Gastroesophageal sphincter (tissue), 4 donors: ENCODE measurements at regions not wholly inside any gene's neighbourhood (a gene's known extent, or its start where the extent isn't known, plus 50 kb on each side); places are given as distances from the start of the nearest gene placed in this dataset.

Experiments used
- ATAC-seq: fragments of 150-250 bp; one replicate; pipeline ENCODE4 v1.9.1; 2016; ENCODE audit warnings: mild to moderate bottlenecking, moderate library complexity
- H3K27ac ChIP-seq, 4 donors: fragments of 200-600 bp; sonication (generic) in 3 of 4; 1 replicate in 3 of 4; 2 replicates in 1 of 4; pipeline ENCODE4 v1.5.1; 2016 to 2019
- H3K27me3 ChIP-seq: fragments of 200-600 bp; sonication (generic); one replicate; pipeline ENCODE4 v1.5.1; 2019
- H3K36me3 ChIP-seq, 2 donors: fragments of 200-600 bp; sonication (generic); one replicate each; pipeline ENCODE4 v1.5.1; 2019; ENCODE audit warnings: control low read depth in 1 of 2
- H3K4me1 ChIP-seq, 3 donors: fragments of 200-600 bp; sonication (generic); 1 replicate in 2 of 3; 2 replicates in 1 of 3; pipeline ENCODE4 v1.5.1; 2016 to 2019; ENCODE audit warnings: control low read depth in 2 of 3
- H3K4me3 ChIP-seq, 2 donors: fragments of 200-600 bp; sonication (generic); one replicate each; pipeline ENCODE4 v1.5.1; 2019; ENCODE audit warnings: mild to moderate bottlenecking in 1 of 2, moderate library complexity in 1 of 2
- H3K9me3 ChIP-seq, 3 donors: fragments of 200-600 bp; sonication (generic); one replicate each; pipeline ENCODE4 v1.5.1; 2017 to 2019; ENCODE audit warnings: control low read depth in 2 of 3
- EP300 ChIP-seq: sonication (generic); formaldehyde crosslinking; IDR thresholded peaks from one replicate; pipeline ENCODE4 v1.6.1; 2017; ENCODE audit warnings: antibody characterized with exemption, mild to moderate bottlenecking
- POLR2A ChIP-seq, 2 donors: fragments of 450-650 bp; IDR thresholded peaks; one replicate each; pipeline ENCODE4 v1.6.1; 2017; ENCODE audit warnings: antibody characterized with exemption in 2 of 2, mild to moderate bottlenecking in 2 of 2, moderate library complexity in 1 of 2
- POLR2AphosphoS5 ChIP-seq: sonication (generic); formaldehyde crosslinking; IDR thresholded peaks from one replicate; pipeline ENCODE4 v1.6.1; 2017; ENCODE audit warnings: antibody characterized with exemption
- WGBS, 2 donors: methylation state at CpG; one replicate each; pipeline ENCODE4 v1.1.5; 2018; ENCODE audit warnings: low coverage in 1 of 2; 5-methylcytosine and 5-hydroxymethylcytosine counted together
- TF ChIP-seq, protein P1 (sequence below), 4 experiments: fragments of 200-600 bp in 2 of 4; fragments of 450-650 bp in 2 of 4; sonication (generic) in 1 of 4; IDR thresholded peaks; one replicate each; pipeline ENCODE4 v1.5.1; 2017 to 2019; ENCODE audit warnings: antibody characterized with exemption in 4 of 4, mild to moderate bottlenecking in 2 of 4, moderate library complexity in 2 of 4

DNA sequence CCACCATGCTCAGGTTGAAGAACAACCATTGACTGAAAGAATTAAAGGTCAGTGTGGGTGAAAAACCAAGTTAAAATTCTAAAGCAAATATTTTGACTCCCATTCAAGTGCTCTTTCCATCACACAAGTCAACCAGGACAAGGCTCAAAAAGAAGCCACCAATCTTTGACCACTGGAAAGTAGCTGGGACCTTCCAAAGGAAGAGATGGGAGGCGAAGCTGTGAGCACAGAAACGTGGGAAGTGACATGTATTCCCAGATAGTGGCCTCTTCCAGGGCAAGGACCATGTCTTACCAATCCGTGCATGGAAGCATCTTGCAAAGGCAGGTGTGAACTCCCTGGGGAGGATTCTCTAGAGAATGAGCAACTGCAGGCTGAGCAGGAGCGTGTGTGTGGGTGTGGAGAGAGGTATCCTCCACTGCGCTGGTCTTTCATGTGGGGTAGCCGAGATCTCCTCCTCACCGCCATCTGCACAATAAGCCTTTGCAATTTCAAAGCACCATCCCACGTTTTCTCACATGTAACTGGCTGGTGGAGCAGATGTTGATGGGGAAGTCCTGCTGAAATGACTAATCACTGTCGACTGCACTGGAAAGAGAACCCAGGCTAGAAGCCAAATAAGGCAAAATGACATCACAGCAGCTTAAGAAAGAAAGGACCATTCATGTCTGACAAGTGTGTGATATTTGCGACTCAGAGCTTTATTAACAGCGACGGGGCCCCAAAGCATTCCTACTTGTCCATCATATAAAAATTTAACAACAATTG, 189.4 kb upstream of the RREB1 start:
- WGBS, 2 donors = 55 to 68% methylated on average over 5 to 12 of the region's 12 CpGs
- no peak for TF ChIP-seq EP300
- TF ChIP-seq, protein P1, sequence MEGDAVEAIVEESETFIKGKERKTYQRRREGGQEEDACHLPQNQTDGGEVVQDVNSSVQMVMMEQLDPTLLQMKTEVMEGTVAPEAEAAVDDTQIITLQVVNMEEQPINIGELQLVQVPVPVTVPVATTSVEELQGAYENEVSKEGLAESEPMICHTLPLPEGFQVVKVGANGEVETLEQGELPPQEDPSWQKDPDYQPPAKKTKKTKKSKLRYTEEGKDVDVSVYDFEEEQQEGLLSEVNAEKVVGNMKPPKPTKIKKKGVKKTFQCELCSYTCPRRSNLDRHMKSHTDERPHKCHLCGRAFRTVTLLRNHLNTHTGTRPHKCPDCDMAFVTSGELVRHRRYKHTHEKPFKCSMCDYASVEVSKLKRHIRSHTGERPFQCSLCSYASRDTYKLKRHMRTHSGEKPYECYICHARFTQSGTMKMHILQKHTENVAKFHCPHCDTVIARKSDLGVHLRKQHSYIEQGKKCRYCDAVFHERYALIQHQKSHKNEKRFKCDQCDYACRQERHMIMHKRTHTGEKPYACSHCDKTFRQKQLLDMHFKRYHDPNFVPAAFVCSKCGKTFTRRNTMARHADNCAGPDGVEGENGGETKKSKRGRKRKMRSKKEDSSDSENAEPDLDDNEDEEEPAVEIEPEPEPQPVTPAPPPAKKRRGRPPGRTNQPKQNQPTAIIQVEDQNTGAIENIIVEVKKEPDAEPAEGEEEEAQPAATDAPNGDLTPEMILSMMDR (IDR thresholded peaks at IDR 0.05) = no peak
- no peak for TF ChIP-seq POLR2A (IDR thresholded peaks at IDR 0.05)
- TF ChIP-seq POLR2AphosphoS5 = no peak
- no peak for ATAC-seq
- H3K4me3 ChIP-seq = no peak overlapping the region
- H3K4me1 ChIP-seq = peaks cover 0 to 31% (median 10%) of the 10 kb centered on the region in 3 donors
- H3K9me3 ChIP-seq = no peaks in the 10 kb centered on the region
- H3K27ac ChIP-seq = no peak overlapping the region
- no peaks in the 10 kb centered on the region for H3K36me3 ChIP-seq
- no peaks in the 10 kb centered on the region for H3K27me3 ChIP-seq

DNA sequence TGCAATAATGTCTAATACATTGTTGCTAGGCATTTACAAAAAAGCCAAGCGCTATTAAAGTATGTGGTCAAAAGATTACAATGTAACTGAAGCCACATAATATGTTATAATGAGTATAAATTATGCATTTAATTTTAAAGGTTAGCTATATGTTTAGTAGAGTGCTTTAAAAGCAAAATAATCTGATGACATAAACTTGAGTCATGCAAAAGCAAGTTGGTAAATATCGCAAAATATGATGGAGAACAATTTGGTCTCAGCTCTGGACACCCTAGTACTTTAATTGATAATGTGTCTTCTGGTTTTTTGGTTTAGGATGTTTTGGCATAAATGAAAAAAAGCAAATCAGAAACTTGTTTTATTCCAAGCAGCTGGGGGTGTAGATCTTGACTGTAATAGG, 188.6 kb upstream of the RREB1 start:
- no peak for ATAC-seq
- Histone ChIP-seq H3K27ac (no peak overlapping the region), H3K36me3 (no peaks in the 10 kb centered on the region), H3K27me3 (no peaks in the 10 kb centered on the region), H3K4me3 (no peak overlapping the region), H3K4me1 (peaks cover 0 to 24% (median 10%) of the 10 kb centered on the region in 3 donors), H3K9me3 (no peaks in the 10 kb centered on the region)
- WGBS, 2 donors = 92 to 96% methylated on average over 2 of the region's 2 CpGs
- TF ChIP-seq POLR2AphosphoS5 (no peak), EP300 (no peak), POLR2A (IDR thresholded peaks at IDR 0.05) (no peak)
- TF ChIP-seq, protein P1 (IDR thresholded peaks at IDR 0.05) = no peak

DNA sequence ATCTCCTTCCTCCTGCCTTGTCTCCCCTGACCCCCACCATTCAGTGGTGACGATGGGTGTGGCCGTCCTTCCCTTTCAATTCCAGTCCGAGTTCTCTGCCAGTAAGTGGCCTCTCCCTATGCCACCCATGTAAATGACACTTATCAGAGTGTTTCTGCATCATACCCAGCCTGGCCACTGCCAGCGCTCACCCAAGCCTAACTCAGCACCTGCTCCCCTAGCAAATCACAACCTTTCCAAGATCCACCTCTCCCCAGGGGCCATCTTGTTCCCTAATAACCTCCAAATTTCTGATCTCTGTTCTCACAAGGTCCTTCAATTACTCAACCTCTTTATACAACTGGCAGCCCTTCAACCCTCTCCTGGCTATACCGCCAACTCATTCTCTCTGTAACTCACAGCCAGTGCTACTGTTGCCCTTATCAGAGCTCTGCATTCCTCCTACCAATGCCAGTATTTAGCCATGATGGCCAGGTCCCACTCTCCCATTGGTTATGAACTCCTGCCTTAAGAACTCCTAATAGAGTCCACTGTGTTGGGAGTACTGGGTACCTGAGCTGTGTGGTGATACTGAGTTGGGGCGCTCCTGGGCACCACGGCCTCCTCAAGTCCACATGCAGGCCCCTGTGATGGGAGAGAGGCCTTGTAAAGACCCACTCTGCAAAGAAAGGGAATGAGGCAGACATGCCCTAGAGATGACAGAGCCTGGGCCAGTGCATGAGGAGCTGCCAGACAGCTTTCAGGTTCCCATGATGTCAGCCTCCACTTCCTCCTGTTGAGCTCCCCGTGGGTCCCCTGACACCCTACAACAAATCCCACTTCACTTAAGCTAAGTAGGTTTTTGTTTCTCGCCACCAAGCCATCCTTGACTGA, 187.4 kb upstream of the RREB1 start:
- H3K27me3 ChIP-seq = no peaks in the 10 kb centered on the region
- TF ChIP-seq POLR2AphosphoS5 = no peak
- TF ChIP-seq POLR2A (IDR thresholded peaks at IDR 0.05) = no peak
- TF ChIP-seq, protein P1 (IDR thresholded peaks at IDR 0.05) = no peak
- no peak for TF ChIP-seq EP300
- H3K9me3 ChIP-seq = no peaks in the 10 kb centered on the region
- WGBS, 2 donors = 84 to 92% methylated on average over 5 to 7 of the region's 9 CpGs
- no peak for ATAC-seq
- H3K27ac ChIP-seq = no peak overlapping the region
- H3K4me1 ChIP-seq = peaks cover 0 to 18% (median 10%) of the 10 kb centered on the region in 3 donors
- no peak overlapping the region for H3K4me3 ChIP-seq
- H3K36me3 ChIP-seq = no peaks in the 10 kb centered on the region

DNA sequence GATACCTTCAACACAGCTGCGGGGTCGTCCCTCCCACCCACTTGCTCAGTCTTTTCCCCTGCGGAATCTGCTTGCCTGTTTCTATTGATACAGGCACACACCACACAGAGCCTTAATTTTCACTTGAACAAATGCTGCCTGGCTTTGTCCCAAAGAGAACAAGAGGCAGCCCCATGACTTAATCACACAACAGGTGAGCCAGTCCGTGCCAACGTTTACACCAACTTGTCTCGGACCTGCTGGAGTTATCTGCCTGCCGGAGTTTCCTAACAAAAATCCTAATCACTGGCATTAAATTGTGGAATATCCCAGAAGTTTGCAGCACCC, 186.8 kb upstream of the RREB1 start:
- no peak for ATAC-seq
- H3K36me3 ChIP-seq = no peaks in the 10 kb centered on the region
- TF ChIP-seq POLR2A (IDR thresholded peaks at IDR 0.05) = no peak
- no peak for TF ChIP-seq EP300
- TF ChIP-seq, protein P1 (IDR thresholded peaks at IDR 0.05) = no peak
- no peak for TF ChIP-seq POLR2AphosphoS5
- H3K9me3 ChIP-seq = no peaks in the 10 kb centered on the region
- no peak overlapping the region for H3K4me3 ChIP-seq
- peaks cover 0 to 12% (median 9%) of the 10 kb centered on the region in 3 donors for H3K4me1 ChIP-seq
- no peaks in the 10 kb centered on the region for H3K27me3 ChIP-seq
- 92 to 93% methylated on average over 6 of the region's 7 CpGs for WGBS, 2 donors
- no peak overlapping the region for H3K27ac ChIP-seq
